H1 (cell line): ENCODE measurements at regions not wholly inside any gene's neighbourhood (a gene's known extent, or its start where the extent isn't known, plus 50 kb on each side); places are given as distances from the start of the nearest gene placed in this dataset.

ENCODE experiments used
- CTCF ChIA-PET: fragments of 300-600 bp; sonication (Branson Sonifier 250); formaldehyde crosslinking; loops from one replicate; lab custom pipeline; 2021; ENCODE audit not compliant: partially characterized antibody; lab: Charles Lee
- POLR2A ChIA-PET: fragments of 300-600 bp; sonication (Branson Sonifier 250); formaldehyde crosslinking; loops from one replicate; lab custom pipeline; 2021; ENCODE audit warnings: inconsistent platforms; ENCODE audit not compliant: partially characterized antibody; lab: Charles Lee
- DNase-seq, 2 experiments: peaks; one replicate each; pipeline versions ENCODE4 v3.0.0 to v3.0.0-alpha.2; 2010 to 2022; ENCODE audit warnings: low spot score in 2 of 2, low read depth in 1 of 2, mixed read lengths in 1 of 2
- FAIRE-seq: peaks from 2 replicates; lab custom pipeline; 2011; peaks lifted over from hg19 to GRCh38; lab: Jason Lieb, UNC
- H2AFZ ChIP-seq: 2 replicates; pipeline ENCODE4 v1.8.1; 2012; ENCODE audit warnings: low read length, inconsistent platforms
- H2AK5ac ChIP-seq: 2 replicates; pipeline ENCODE4 v1.6.1; 2013; ENCODE audit warnings: low read depth, low read length
- H2BK120ac ChIP-seq: replicated peaks from 2 replicates; pipeline ENCODE3; 2013; ENCODE audit warnings: low read depth, low read length, inconsistent platforms
- H2BK12ac ChIP-seq: 2 replicates; pipeline ENCODE4 v1.6.1; 2013; ENCODE audit warnings: low read depth, low read length
- H2BK15ac ChIP-seq: 2 replicates; pipeline ENCODE4 v1.6.1; 2013; ENCODE audit warnings: low read length
- H2BK20ac ChIP-seq: 2 replicates; pipeline ENCODE4 v1.6.1; 2013; ENCODE audit warnings: low read length
- H2BK5ac ChIP-seq: 2 replicates; pipeline ENCODE4 v1.6.1; 2013; ENCODE audit warnings: low read depth, low read length
- H3K14ac ChIP-seq: 2 replicates; pipeline ENCODE4 v1.6.1; 2013; ENCODE audit warnings: inconsistent platforms; ENCODE audit not compliant: insufficient read length
- H3K18ac ChIP-seq: 2 replicates; pipeline ENCODE4 v1.6.1; 2013; ENCODE audit warnings: low read length; ENCODE audit errors: extremely low read depth
- H3K23ac ChIP-seq: 2 replicates; pipeline ENCODE4 v1.6.1; 2013; ENCODE audit warnings: inconsistent platforms; ENCODE audit not compliant: insufficient read length
- H3K23me2 ChIP-seq: 2 replicates; pipeline ENCODE4 v1.6.1; 2013; ENCODE audit warnings: low read depth, low read length
- H3K27ac ChIP-seq: 2 replicates; pipeline ENCODE4 v1.6.1; 2011; ENCODE audit warnings: low read depth, low read length, inconsistent platforms
- H3K27me3 ChIP-seq, 4 experiments: replicated peaks in 1 of 4; 1 replicate in 1 of 4; 2 replicates in 3 of 4; pipeline versions ENCODE4 v1.6.1 to v1.8.1; 2011 to 2013; ENCODE audit warnings: low read length in 3 of 4, mild to moderate bottlenecking in 3 of 4, inconsistent platforms in 2 of 4, mixed read lengths in 2 of 4, moderate library complexity in 1 of 4; ENCODE audit not compliant: control insufficient read depth in 3 of 4, insufficient read depth in 3 of 4; ENCODE audit errors: extremely low read depth in 1 of 4
- H3K36me3 ChIP-seq, 4 experiments: 2 replicates each; pipeline versions ENCODE4 v1.6.1 to v1.8.1; 2011 to 2013; ENCODE audit warnings: mild to moderate bottlenecking in 4 of 4, low read length in 3 of 4, moderate library complexity in 2 of 4, control low read depth in 1 of 4, inconsistent platforms in 1 of 4; ENCODE audit not compliant: insufficient read depth in 4 of 4, control insufficient read depth in 2 of 4
- H3K4ac ChIP-seq: replicated peaks from 2 replicates; pipeline ENCODE3; 2013; ENCODE audit warnings: low read length, low read depth, mixed read lengths, inconsistent platforms; ENCODE audit not compliant: insufficient read length
- H3K4me1 ChIP-seq, 4 experiments: replicated peaks in 1 of 4; 1 replicate in 1 of 4; 2 replicates in 3 of 4; pipeline versions ENCODE4 v1.6.1 to v1.8.1; 2011 to 2013; ENCODE audit warnings: low read length in 3 of 4, inconsistent platforms in 2 of 4, mixed read lengths in 1 of 4; ENCODE audit not compliant: insufficient read depth in 4 of 4, control insufficient read depth in 3 of 4
- H3K4me2 ChIP-seq, 2 experiments: 2 replicates each; pipeline versions ENCODE4 v1.6.1 to v1.8.1; 2011 to 2013; ENCODE audit warnings: low read depth in 2 of 2, low read length in 2 of 2, control low read depth in 1 of 2, inconsistent platforms in 1 of 2, mild to moderate bottlenecking in 1 of 2; ENCODE audit not compliant: insufficient read depth in 1 of 2
- H3K4me3 ChIP-seq, 4 experiments: fragments of 200-600, 300-600 bp in 1 of 4; sonication (generic), shearing (Covaris generic), sonication (Bioruptor Twin) in 1 of 4; 2 replicates each; pipeline versions ENCODE4 v1.5.1 to v1.8.1; 2011 to 2016; ENCODE audit warnings: low read length in 4 of 4, low read depth in 3 of 4, control low read depth in 2 of 4, inconsistent platforms in 2 of 4, mild to moderate bottlenecking in 2 of 4, mixed read lengths in 1 of 4, moderate library complexity in 1 of 4; ENCODE audit not compliant: insufficient read depth in 2 of 4; ENCODE audit errors: extremely low read depth in 1 of 4
- H3K56ac ChIP-seq: replicated peaks from 2 replicates; pipeline ENCODE3; 2013; ENCODE audit warnings: low read depth, mild to moderate bottlenecking, mixed read lengths, low read length, inconsistent platforms; ENCODE audit not compliant: insufficient read length
- H3K79me1 ChIP-seq: 2 replicates; pipeline ENCODE4 v1.6.1; 2013; ENCODE audit warnings: low read depth, low read length, control low read depth
- H3K79me2 ChIP-seq, 2 experiments: 2 replicates each; pipeline versions ENCODE4 v1.6.1 to v1.8.1; 2012 to 2013; ENCODE audit warnings: low read length in 2 of 2, mild to moderate bottlenecking in 2 of 2, inconsistent platforms in 1 of 2; ENCODE audit not compliant: insufficient read depth in 2 of 2, control insufficient read depth in 1 of 2
- H3K9ac ChIP-seq, 4 experiments: replicated peaks in 1 of 4; 1 replicate in 1 of 4; 2 replicates in 3 of 4; pipeline versions ENCODE4 v1.6.1 to v1.8.1; 2011 to 2013; ENCODE audit warnings: low read depth in 3 of 4, low read length in 3 of 4, control low read depth in 2 of 4, mild to moderate bottlenecking in 2 of 4, moderate library complexity in 2 of 4, inconsistent platforms in 1 of 4; ENCODE audit errors: extremely low read depth in 1 of 4
- H3K9me3 ChIP-seq, 2 experiments: 2 replicates each; pipeline versions ENCODE4 v1.6.1 to v1.8.1; 2012 to 2013; ENCODE audit warnings: mild to moderate bottlenecking in 2 of 2, moderate library complexity in 2 of 2, control low read depth in 1 of 2, inconsistent platforms in 1 of 2, low read depth in 1 of 2, low read length in 1 of 2, mixed read lengths in 1 of 2; ENCODE audit not compliant: insufficient read depth in 2 of 2
- H4K20me1 ChIP-seq, 2 experiments: replicated peaks in 1 of 2; 2 replicates each; pipeline versions ENCODE3 to v1.8.1; 2011 to 2013; ENCODE audit warnings: inconsistent platforms in 2 of 2, low read length in 2 of 2, mild to moderate bottlenecking in 1 of 2; ENCODE audit not compliant: insufficient read depth in 2 of 2, control insufficient read depth in 1 of 2
- H4K5ac ChIP-seq: 2 replicates; pipeline ENCODE4 v1.6.1; 2013; ENCODE audit warnings: low read length, low read depth, mixed read lengths, inconsistent platforms; ENCODE audit not compliant: insufficient read length
- H4K8ac ChIP-seq: 2 replicates; pipeline ENCODE4 v1.8.0; 2013; ENCODE audit warnings: mild to moderate bottlenecking, moderate library complexity, low read length, inconsistent platforms; ENCODE audit not compliant: insufficient read depth; ENCODE audit errors: extremely low read depth
- H4K91ac ChIP-seq: replicated peaks from 2 replicates; pipeline ENCODE3; 2013; ENCODE audit warnings: low read length, mixed read lengths, inconsistent platforms; ENCODE audit not compliant: insufficient read length
- EGR1 ChIP-seq: IDR thresholded peaks from 2 replicates; pipeline ENCODE4 v1.6.1; 2011; ENCODE audit warnings: low read depth, low read length, borderline replicate concordance
- SIX5 ChIP-seq: IDR thresholded peaks from 2 replicates; pipeline ENCODE4 v1.6.1; 2011; ENCODE audit warnings: mild to moderate bottlenecking, low read depth, low read length
- WGBS, 2 experiments: shearing (Covaris generic) in 1 of 2; methylation state at CpG; one replicate each; pipeline versions ENCODE4 v1.1.6 to v1.1.7; 2013 to 2015; ENCODE audit warnings: low lambda C conversion rate in 2 of 2, mixed read lengths in 2 of 2, inconsistent platforms in 1 of 2, low coverage in 1 of 2, missing lambda C conversion rate in 1 of 2; ENCODE audit not compliant: insufficient replicate concordance in 2 of 2, insufficient coverage in 1 of 2, insufficient read length in 1 of 2; ENCODE audit errors: extremely low coverage in 1 of 2, missing lambda C conversion rate in 1 of 2; 5-methylcytosine and 5-hydroxymethylcytosine counted together

- POLR2A ChIA-PET: no interaction called here
- Histone ChIP-seq H3K79me2 (no peaks in the 10 kb centered on the region), H3K4me1 (no peaks in the 10 kb centered on the region), H3K4ac (no peak overlapping the region), H3K79me1 (no peaks in the 10 kb centered on the region), H2AFZ (no peak overlapping the region), H2BK20ac (no peak overlapping the region), H3K4me2 (no peak overlapping the region), H3K23me2 (no peaks in the 10 kb centered on the region), H3K9me3 (peaks cover 7 to 10% of the 10 kb centered on the region in 2 experiments; a peak in 3 of 4 replicates), H3K14ac (no peak overlapping the region), H3K36me3 (no peaks in the 10 kb centered on the region; a peak in 1 of 8 replicates)
- TF ChIP-seq EGR1 (no peak), SIX5 (no peak)
- TF ChIP-seq, all 59 proteins: peak for 0
- Histone ChIP-seq H4K5ac (no peak overlapping the region), H2BK12ac (no peak overlapping the region), H3K27ac (no peak overlapping the region), H3K27me3 (no peaks in the 10 kb centered on the region), H3K23ac (no peak overlapping the region), H2BK120ac (no peak overlapping the region), H2BK5ac (no peak overlapping the region), H4K8ac (no peak overlapping the region), H3K18ac (no peak overlapping the region), H2AK5ac (no peak overlapping the region), H2BK15ac (no peak overlapping the region), H3K56ac (no peak overlapping the region), H4K91ac (no peak overlapping the region), H4K20me1 (no peaks in the 10 kb centered on the region), H3K9ac (no peak overlapping the region), H3K4me3 (no peak overlapping the region)
- FAIRE-seq (no peak), DNase-seq (no peak)
- 100% methylated on average over 1 of the region's 1 CpG; no CpG with 5 or more reads in 1 of the 2 experiments for WGBS, 2 experiments
- CTCF ChIA-PET: interaction anchor here (1.1 to 7.8 kb wide), 12 partner anchors 15 to 767 kb away, joined by 3 to 96 read pairs (median 7); no protein-coding TSS in a partner anchor
Measured at GRCh38 chr4:57425610-57426009, 315.4 kb upstream of the IGFBP7 start.
